Left lobe of liver (tissue), 2 donors: ENCODE measurements at regions not wholly inside any gene's neighbourhood (a gene's known extent, or its start where the extent isn't known, plus 50 kb on each side); places are given as distances from the start of the nearest gene placed in this dataset.
A peak's percentile ranks its signal among the peaks of the same experiment; 100 is the strongest.

Experiments
- ATAC-seq: fragments of 200-7000 bp; cut with Tn5 transposase; one replicate; pipeline ENCODE4 v1.9.1; 2020; ENCODE audit warnings: mild to moderate bottlenecking, moderate library complexity
- DNase-seq: peaks from one replicate; pipeline ENCODE4 v3.0.0-alpha.2; 2020; ENCODE audit warnings: low spot score
- donor health status: DM: no; HTN: no; CAD: no; lungs with moderate emphysema.
- donor health status: DM: no; HTN: yes; CAD: no.

- no peak for DNase-seq
- peak; percentile 50 for ATAC-seq
Measured at GRCh38 chr7:22589641-22590201, 89.7 kb upstream of the STEAP1B start.

- ATAC-seq (no peak), DNase-seq (no peak)
Measured at GRCh38 chr7:22588351-22588750, 88.4 kb upstream of the STEAP1B start.

DNA sequence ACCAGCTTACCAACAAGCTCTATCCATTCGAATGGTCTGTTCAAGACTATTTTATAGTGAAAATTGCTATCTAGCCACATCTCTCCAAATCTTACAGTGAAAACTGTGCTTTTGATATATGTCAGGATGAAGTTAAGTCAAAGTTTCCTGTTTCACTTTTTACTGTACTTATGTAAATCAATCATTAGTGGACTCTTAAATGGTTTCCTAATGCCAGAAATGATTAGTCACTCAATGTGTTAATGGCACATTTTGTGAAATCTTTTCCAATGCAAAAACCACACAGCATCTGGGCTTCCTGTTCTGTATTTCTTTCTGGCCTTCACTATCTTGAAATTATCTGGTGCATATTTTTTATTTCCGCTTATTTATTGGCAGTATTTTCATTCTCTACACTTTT, 87.3 kb upstream of the STEAP1B start:
- DNase-seq (no peak), ATAC-seq (no peak)

GRCh38 chr7:22586786-22587140, 86.8 kb upstream of the STEAP1B start:
- DNase-seq = no peak
- ATAC-seq = peak; percentile 68

DNA sequence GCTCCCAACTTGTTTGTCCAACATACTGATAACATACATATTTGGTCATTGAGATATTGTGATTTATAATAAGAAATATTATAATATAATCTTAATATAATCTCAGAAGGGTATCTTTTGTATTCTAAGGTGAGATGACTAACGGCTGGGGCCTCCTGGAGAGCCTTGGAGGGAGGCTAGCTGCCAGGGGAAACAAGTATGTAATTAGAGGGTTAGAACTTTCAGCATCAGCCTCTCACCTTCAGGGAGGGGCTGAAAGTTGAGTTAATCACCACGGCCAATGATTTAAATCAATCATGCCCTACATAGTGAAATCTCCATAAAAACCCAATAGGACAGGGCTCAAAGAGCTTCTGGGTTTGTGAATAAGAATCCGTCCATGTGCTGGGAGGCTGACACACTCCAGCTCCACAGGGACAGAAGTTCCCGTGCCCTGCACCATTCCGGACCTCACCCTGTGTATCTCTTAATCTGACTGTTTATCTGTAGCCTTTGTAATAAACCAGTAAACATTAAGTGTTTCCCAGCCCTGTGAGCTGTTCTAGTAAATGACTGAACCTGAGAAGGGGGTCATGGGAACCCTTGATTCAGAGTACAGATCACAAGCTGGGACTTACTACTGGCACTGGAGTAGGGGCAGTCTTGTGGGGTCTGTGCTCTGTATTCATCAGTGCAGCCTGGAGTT, 86.3 kb upstream of the STEAP1B start:
- no peak for ATAC-seq
- DNase-seq = no peak

DNA sequence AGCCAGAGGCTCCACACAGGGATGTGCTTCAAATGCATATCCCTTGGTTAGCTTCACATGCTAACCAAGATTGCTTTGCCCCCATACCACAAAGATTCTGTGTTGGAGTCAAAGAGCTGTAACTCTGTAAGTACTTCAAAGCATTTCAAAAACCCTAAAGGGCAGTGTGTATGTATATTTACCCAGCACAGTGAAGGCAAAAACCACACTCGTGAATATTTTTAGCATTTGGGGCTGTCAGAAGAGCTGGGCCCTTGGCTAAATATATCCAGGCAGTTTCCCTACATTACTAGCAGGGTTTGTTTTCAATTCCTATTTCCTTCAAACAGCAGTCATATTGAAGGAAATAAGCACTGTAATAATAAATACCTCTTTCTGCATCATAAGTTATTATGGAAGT, 84.2 kb upstream of the STEAP1B start:
- no peak for DNase-seq
- no peak for ATAC-seq

GRCh38 chr7:22582863-22583622, 83.1 kb upstream of the STEAP1B start:
- DNase-seq = no peak
- no peak for ATAC-seq

DNA sequence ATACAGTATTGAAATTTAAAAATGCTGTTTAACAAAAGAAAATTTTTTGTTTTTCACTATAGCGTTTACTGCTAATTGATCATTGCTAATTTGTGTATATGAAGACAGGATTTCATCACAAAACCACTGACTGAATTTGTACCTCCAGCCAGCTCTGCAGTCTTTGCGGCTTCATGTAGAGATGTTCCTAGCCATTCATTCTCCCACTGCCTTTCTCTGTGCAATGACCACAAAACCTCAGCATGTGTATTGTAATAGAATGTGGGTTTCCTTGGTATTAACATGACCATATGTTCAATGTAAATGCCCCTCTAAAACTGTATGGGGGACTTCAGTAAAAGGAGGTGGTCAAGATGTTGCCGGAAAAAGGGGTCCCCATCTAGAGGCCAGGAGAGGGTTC, 81.1 kb upstream of the STEAP1B start:
- ATAC-seq = no peak
- DNase-seq = no peak

DNA sequence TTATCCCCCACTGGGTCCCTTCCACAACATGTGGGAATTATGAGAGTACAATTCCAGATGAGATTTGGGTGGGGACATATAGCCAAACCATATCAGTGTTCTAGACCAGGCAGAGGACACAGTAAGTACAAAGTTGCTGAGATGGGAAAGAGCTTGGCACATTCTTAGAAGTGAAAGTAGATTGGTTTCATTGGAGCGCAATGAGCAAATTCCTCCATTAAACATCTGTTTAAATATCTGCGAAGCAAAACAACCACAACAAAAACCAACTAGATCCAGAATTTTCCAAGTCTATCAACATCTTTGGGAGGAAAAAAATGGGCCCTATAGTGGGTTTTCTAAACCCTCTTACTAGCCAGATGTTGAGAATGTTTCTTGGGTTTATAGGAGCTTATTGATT, 80.0 kb upstream of the STEAP1B start:
- DNase-seq = no peak

DNA sequence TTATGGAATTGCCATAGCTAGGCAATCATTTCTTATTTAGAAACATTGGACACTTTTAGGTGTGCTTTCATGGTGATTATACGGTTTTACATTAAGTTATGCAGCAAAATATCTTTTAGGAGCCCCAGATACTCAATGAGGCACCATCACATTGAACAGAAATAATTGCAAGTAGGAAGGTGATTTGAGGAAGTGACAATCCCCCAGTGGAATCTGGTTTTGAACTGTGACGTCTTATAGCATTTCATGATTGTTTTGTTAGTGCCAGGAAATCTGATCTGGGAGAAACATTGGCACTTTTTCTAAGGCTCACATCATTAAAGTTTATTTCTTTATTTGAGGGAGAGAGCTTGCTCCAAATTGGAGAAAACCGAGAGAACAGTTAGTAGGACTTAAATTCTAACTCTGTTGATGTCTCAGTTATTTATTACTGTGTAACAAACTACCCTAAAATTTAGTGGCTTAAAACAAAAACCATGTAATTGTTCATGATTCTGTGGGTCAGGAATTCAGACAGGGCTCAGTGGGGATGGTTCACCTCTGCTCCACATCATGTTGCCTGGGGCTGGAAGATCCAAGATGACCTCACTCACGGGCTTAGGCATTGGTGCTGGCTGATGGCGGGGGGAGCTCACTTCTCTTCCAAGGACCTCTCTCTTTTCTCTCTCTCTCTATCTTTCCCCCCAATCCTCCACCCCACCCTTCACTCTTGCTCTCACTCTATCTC, 78.2 kb upstream of the STEAP1B start:
- DNase-seq = no peak
- ATAC-seq = no peak

More for the DNA sequence above, 80.0 kb upstream of the STEAP1B start:
- no peak for ATAC-seq

DNA sequence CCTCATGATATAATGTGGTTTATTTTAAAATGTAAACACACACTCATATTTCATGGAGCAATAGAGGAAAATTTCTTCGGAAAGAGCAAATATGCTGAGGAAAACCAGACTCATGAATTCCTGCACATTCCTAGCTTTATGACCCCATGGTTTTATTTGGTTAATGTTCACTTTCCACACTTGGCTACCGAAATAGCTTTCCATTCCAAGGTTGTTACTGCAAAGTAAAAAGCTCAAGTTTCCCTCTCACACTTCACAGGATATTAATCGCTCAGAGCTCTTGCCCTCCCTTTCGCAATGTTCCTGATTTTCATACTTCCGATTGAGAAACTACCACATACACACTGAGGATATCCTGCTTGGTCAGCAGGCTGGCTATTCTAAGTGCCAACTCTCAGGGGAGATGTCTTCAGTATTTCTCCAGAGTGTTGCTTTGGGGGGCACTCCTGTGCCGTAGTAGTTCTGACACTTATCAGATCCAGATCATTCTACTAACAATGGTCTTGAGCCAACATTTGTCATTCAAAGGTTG, 77.5 kb upstream of the STEAP1B start:
- DNase-seq = peak; percentile 66
- peak; percentile 92 for ATAC-seq

DNA sequence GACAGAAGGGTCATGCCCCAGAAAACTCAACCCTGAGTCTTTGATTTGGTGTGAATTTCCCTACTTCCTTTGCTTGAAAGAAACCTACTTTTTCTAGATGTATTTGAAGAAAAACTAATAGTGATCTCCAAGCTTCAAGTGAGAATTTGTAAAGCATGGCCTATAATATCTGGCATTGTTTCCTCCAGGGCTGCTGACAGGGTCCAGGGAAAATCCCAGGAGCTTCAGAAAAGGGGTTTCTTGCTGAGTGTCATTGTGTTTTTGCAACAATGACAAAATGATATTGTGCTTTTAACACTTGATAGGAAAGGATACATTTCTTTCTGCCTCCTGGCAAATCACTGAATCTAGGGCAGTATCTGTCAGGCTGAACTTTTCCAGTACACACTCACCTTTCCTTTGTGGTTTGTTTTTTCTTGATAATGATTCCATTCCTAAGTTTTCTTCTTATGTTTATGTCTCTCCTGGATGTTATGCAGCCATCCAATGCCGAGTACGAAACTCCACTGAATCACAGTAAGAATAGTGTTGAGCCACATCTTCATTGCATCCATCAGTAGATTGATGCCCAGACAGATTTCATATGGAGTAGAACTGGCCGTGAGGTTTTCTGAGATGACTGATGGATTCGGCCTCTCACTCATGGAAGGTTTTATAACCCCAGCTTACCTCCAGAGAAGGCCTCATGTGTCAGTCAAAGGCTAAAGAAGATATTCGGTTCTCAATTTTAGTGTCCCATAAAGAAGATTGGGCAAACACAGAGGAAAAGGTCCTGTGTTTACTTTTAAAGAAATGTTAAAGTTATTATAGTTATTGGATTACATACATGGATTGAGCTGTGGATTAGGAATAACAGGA, 76.9 kb upstream of the STEAP1B start:
- ATAC-seq = no peak
- DNase-seq = no peak

- DNase-seq = no peak
- ATAC-seq = no peak
Measured at GRCh38 chr7:22574754-22575520, 74.9 kb upstream of the STEAP1B start.

GRCh38 chr7:22572937-22573336, 72.9 kb upstream of the STEAP1B start:
- no peak for DNase-seq
- ATAC-seq = no peak

- DNase-seq (no peak), ATAC-seq (no peak)
Measured at GRCh38 chr7:22572292-22572691, 72.3 kb upstream of the STEAP1B start.

DNA sequence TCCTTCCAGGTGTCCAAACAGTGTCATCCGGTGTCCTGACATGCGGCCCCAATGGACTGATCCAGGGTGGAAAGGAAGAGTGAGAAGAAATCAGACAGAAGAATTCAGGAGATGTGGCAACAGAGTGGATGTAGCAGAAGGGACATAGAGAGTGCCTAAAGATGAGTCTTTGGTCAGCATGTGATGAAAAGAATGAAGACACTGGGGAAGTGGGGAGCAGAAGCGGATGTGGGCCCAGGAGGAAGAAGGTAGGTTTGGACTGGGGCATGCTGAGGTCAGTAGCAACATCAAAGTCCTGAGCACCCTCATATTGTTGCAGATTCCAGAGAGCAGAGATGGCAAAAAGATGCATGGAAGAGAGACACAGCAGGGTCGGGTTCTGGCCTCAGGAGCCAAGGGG, 71.8 kb upstream of the STEAP1B start:
- no peak for DNase-seq
- no peak for ATAC-seq

- ATAC-seq = no peak
Measured at GRCh38 chr7:22569586-22570321, 69.8 kb upstream of the STEAP1B start.

DNA sequence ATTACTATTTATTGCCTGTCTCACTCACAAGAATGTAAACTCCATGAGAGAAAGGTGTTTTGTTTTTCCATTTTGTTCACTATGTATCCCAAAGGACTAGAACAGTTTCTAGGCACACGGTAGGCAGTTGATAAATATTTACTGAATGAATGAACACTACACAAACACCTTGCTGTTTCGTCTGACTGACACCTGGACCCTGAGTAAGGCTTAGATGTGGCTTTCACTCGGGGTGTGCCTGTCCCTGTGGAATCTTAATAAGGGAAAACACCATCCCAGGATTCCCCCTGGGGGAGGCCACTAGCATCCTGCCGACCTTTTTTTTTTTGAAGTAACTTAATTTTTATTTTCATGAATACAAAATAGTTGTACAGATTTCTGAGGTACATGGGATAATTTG, 66.6 kb upstream of the STEAP1B start:
- DNase-seq (no peak), ATAC-seq (no peak)

More at GRCh38 chr7:22569586-22570321, 69.8 kb upstream of the STEAP1B start:
- no peak for DNase-seq

DNA sequence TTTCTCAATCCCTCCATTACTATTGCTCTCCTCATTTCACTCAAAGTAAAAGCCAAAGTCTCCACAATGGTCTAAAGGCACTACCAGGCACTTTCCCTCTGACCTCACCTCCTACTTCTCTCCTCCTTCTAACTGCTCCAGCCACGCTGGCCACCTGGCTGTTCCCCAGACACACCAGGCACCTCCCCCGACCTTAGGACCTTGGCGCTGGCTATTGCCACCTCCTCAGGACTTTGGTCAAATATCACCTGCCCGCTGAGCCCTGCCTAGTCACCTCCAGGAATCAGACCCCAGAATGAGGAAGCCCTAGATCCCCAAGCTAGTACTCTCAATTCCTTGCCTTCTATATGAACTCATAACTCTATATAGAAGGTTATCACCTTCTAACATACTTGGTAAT, 66.2 kb upstream of the STEAP1B start:
- ATAC-seq (peak; percentile 93), DNase-seq (peak; percentile 83)
